Putamen (tissue), 1 donor: ENCODE measurements at regions not wholly inside any gene's neighbourhood (a gene's known extent, or its start where the extent isn't known, plus 50 kb on each side); places are given as distances from the start of the nearest gene placed in this dataset.

Experiments used
- DNase-seq: peaks from one replicate; pipeline ENCODE4 v3.0.0-alpha.2; 2016; ENCODE audit warnings: low spot score

DNA sequence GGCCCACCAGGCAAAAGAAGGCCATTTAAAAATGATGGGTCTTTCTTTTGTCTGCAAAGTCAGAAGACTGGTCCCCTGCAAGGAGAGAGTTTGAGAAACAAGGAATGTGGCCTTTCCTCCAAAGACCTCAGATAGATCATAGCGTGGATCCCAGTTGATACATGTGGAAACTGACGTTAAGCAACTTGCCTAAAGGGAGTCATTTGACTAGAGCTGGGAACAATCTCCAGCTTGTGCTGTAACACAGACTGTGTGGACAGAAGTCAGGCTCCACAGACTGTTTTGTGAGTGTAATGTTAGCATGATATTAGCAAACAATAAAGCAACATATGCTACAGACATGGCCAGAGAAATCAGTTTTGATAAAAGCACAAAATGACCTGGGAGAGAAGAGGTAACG is 140.4 kb upstream of the CITED2 start:
- DNase-seq: no peak

DNA sequence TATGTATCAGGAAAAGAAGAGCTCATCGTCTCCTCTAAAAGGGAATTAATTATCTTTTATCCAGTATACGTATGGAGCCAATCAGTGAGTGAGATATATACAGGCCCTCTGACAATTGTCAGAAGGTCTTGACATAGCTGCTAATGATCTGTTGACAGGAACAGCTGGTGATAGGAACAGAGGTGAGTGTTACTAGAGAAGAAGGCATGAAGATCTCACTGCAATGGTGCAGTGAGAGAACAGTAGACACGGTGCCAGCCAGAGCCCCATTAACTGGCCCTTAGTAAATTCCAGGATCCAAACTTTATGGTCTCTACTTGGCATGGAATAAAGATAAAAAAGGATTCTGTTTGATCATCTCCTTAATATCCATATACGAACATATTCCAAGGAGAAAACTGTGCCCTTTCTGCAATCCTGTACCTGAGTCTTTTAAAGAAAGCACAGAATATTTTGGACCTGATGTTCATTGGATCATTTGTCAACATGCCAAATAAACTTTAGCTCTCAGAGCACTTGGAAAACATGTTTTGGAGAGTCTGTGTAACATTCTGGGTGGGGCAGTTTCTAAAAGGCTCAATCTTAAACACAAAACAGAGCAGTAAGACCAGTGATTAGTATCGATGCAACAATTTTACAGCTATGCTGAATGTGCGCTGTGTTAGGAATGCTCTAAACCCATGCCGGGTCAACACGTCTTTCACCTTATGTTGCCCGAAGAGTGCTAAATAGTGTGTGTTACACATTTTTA is 135.8 kb upstream of the CITED2 start:
- no peak for DNase-seq

DNA sequence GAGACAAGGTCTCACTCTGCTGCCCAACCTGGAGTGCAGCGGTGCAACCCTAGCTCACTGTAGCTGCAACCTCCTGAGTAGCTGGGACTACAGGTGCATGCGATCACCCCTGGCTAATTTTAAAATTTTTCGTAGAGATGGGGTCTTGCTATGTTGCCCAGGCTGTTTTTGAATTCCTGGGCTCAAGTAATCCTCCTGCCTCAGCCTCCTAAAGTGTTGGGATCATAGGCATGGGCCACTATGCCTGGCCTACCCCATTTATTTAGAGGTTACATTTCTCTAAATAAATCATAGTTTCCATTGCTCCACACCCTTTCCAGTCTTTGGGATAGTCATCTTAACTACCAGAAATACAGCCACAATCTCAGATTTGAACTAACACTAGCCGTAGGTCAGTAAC is 134.7 kb upstream of the CITED2 start:
- no peak for DNase-seq

DNA sequence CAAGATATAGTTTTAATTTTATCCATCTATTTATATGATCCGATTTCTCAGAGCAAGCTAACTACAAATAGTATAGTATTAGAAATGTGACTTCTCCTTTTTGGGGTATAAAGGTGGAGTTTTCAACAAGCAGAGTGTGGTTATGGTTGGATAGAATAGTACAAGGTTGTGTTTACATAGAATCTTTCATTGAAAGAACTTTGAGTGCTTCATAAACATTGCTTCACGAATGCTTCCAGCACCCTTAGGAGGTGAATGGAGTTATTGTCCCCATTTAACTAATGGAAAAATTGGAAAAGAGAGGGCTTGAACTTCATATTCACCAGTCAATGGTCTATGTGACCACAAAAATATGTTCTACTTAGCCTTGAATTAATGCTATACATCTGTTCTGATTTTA is 134.1 kb upstream of the CITED2 start:
- DNase-seq: no peak

- no peak for DNase-seq
These were observed 133.6 kb upstream of the CITED2 start for GRCh38 chr6:139508023-139508422.

- DNase-seq: no peak
These were observed 126.5 kb upstream of the CITED2 start for GRCh38 chr6:139500977-139501376.

DNA sequence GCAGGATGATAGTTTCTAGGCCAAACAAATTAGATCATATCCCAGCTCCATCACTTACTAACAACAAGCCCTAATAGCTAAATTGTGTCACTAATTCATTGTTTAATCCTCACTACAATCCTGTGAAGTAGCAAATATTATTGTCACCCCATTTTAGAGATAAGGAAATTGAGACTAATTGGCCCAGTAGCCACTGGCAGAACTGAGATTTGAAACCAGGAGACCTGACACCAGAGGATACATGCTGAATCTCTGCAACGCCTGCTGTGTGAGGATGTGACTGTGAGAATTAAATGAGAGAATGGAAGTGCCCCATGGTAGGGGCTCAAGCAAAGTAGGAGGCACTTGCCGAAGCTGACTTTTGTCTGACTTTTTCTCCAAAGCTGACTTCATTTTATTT is 124.3 kb upstream of the CITED2 start:
- DNase-seq: no peak

DNA sequence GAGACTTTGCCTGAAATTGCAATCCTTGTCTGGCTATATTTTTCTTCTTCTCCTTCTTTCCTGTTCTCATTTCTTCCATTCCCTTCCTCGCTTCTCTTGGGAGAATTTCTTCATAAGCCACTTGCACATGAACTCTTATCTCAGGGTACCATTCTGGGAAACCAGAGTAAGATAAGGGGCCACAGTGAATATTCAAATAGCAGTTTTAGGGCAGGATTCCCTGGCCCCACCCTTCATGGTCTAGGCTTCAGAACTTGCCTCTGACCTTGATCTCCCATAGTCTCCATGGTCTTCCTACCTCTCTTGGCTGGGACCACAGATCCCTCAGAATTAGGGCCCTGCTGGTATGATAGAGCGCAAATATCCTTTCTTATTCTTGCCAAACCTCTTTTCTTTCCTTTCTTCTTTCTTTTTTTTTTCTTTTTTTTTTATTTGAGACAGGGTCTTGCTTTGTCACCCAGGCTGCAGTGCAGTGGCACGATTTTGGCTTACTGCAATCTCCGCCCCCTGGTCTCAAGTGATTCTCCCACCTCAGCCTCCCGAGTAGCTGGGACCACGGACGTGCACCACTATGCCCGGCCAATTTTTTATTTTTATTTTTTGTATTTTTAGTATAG is 123.0 kb upstream of the CITED2 start:
- DNase-seq: no peak

DNA sequence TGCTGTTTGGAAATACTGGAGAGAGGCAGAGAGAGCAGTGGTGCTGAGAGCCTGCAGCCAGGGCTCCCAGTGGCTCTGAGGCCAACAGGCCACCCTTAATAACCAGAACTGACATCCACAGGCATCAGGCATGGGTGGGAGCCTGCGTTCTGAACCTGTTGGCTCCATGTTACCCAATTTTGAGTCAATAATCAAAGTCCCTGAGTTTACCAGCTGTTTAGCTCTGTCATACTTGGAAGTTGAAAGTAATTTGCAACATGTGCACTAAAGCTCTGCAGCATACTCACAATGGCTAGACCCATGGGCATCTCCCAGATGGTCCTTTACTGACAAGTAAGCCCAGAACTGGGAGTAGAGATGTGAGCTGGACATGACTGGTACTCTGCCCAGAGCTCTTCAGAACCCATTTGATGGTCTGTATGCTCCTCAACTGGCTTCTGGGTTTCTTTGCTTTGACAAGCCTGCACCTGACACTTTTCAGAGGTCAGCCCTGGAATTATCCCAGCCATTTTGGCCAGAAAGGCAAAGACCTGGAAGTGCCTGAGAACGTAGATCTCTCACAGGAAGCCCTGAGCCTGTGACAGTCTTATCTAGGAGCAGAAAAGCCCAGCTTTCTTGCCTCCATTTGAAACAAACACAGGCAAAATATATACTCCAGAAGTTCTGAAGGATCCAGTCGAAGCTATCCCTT is 122.4 kb upstream of the CITED2 start:
- DNase-seq: no peak

- no peak for DNase-seq
These were observed 120.0 kb upstream of the CITED2 start for GRCh38 chr6:139494376-139494990.

DNA sequence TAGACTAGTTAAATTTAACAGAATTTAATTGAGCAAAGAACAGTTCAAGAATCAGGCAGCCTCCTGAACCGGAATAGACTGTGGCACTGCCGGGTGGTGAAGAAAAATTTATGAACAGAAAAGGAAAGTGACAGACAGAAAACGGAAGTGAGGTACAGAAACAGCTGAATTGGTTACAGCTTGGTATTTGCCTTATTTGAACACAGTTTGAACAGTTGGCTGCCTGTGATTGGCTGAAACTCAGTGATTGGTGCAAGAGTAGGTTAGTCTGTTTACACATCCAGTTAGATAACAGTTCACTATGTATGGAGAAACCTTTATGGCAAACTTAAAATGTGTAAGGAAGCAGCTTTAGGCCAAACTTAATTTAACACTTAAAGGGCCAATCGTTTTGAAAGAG is 116.0 kb upstream of the CITED2 start:
- DNase-seq: no peak

DNA sequence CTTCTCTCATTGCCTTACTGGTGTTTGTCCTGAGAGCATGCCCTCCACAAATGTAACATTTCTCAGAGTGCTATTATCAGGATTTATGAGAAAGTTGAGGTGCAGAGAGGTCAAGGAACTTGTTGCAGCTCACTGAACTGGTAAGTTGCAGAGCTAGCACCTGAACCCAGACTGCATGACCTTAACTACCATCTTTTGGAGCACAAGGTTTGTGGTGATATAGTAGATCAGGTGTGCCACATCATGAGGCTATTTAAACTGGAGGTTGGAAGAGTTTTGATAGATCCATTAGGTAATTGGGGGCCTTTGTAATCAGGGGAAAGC is 112.0 kb upstream of the CITED2 start:
- DNase-seq: no peak

- DNase-seq: no peak
These were observed 111.5 kb upstream of the CITED2 start for GRCh38 chr6:139485742-139486475.

DNA sequence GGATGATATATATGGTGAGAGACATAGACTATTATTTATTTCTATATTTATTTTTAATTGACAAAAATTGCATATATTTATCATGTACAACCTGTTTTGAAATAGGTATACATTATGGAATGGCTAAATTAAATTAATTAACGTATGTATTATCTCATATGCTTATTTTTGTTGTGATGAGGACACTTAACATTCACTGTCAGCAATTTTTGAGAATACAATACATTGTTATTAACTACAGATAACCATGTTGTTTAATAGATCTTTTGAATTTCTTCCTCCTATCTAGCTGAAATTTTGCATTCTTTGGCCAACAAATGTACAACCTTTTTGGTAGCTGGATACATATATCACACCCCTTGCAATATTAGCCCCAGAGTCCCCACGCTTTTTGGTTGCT is 110.7 kb upstream of the CITED2 start:
- no peak for DNase-seq

DNA sequence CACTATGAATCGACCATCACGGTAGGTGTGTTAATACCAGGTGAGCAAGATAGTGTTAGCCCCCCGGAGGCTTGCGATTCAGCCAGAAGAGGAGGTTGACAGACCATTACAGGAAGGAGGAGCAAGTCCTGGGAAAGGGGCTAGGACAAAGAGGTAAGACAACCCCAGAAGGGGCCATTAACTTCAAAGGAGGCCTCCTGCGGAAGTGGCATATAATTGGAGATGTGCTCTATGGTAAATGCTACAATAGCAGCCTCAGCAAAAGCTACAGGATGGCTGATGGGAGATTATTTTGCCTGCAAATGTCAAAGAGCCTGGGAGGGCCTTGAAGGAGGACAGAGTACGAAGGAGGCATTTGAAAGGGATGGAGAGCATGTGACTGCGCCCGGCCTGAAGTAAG is 108.6 kb upstream of the CITED2 start:
- no peak for DNase-seq

GRCh38 chr6:139482287-139482686 is 107.8 kb upstream of the CITED2 start:
- no peak for DNase-seq

DNA sequence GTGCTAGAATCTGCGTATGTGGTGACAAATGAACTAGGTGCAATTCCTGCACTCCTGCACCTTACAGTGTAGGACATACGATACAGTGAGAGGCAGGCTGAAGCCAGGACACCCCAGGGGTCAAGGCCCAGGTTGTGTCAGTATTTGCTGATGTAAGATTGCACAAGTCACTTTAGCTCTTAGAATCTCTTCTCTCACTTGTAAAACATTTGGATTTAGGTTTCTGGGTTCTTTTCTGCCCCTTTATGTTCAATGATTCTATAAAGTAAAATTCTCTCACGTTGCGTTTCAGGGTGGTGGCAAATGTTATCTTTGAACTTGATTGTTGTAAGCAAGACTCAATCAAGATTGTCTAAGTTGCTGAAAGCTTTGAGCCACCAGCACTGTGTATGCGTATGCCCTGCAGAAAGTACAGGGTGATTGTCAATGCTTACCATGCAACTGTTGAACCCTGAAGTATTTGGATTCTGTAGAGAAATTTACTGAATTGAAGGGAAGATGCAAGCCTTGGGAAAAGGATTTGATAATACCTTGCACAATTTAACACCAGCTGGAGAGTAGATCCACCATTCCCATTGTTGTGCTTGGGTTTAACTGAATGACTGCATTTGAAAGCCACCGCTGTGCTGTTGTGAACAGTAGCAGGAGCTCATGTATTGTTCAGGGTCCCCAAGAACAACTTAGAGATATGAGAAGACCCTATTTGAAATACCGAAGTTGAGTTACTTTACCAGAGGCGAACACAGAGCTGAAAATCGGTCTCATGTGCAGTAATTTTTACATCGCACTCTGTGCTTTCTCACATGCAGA is 106.1 kb upstream of the CITED2 start:
- no peak for DNase-seq

GRCh38 chr6:139479433-139480222 is 105.2 kb upstream of the CITED2 start:
- DNase-seq: no peak

GRCh38 chr6:139475646-139476045 is 101.2 kb upstream of the CITED2 start:
- no peak for DNase-seq

GRCh38 chr6:139475241-139475640 is 100.8 kb upstream of the CITED2 start:
- no peak for DNase-seq
